Uterus (tissue), 2 donors: ENCODE measurements at regions not wholly inside any gene's neighbourhood (a gene's known extent, or its start where the extent isn't known, plus 50 kb on each side); places are given as distances from the start of the nearest gene placed in this dataset.

ENCODE experiments used
- POLR2A ChIP-seq, 2 donors: fragments of 450-650 bp; IDR thresholded peaks; one replicate each; pipeline ENCODE4 v1.6.1; 2016; ENCODE audit warnings: antibody characterized with exemption in 2 of 2, mild to moderate bottlenecking in 1 of 2, moderate library complexity in 1 of 2
- TF ChIP-seq, protein P1 (sequence below), 4 experiments: fragments of 200-600 bp in 2 of 4; fragments of 450-650 bp in 2 of 4; sonication (generic) in 2 of 4; IDR thresholded peaks; one replicate each; pipeline ENCODE4 v1.5.1; 2016 to 2019; ENCODE audit warnings: antibody characterized with exemption in 4 of 4, mild to moderate bottlenecking in 2 of 4, moderate library complexity in 1 of 4

DNA sequence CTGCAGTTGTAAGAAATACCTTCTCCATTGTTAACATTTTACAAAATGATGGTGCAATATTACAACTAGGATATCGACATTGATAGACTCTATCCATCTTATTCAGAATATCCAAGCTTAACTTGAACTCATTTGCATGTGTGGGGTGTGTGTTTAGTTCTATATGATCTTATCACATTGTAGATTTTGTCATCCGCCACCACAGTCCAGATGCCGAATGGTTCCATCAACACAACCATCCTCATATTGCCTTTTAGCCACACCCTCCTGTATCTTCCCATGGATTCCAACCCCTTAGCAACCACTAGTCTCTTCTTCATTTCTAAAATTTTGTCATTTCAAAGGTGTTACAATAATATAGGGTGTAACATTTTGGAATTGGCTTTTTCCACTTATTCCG lies 452.9 kb upstream of the AKR1E2 start:
- no peak for TF ChIP-seq POLR2A (IDR thresholded peaks at IDR 0.05)
- TF ChIP-seq, protein P1, sequence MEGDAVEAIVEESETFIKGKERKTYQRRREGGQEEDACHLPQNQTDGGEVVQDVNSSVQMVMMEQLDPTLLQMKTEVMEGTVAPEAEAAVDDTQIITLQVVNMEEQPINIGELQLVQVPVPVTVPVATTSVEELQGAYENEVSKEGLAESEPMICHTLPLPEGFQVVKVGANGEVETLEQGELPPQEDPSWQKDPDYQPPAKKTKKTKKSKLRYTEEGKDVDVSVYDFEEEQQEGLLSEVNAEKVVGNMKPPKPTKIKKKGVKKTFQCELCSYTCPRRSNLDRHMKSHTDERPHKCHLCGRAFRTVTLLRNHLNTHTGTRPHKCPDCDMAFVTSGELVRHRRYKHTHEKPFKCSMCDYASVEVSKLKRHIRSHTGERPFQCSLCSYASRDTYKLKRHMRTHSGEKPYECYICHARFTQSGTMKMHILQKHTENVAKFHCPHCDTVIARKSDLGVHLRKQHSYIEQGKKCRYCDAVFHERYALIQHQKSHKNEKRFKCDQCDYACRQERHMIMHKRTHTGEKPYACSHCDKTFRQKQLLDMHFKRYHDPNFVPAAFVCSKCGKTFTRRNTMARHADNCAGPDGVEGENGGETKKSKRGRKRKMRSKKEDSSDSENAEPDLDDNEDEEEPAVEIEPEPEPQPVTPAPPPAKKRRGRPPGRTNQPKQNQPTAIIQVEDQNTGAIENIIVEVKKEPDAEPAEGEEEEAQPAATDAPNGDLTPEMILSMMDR (IDR thresholded peaks at IDR 0.05) = no peak
